HCT116 (cell line): ENCODE measurements at regions not wholly inside any gene's neighbourhood (a gene's known extent, or its start where the extent isn't known, plus 50 kb on each side); places are given as distances from the start of the nearest gene placed in this dataset.

Experiments
- ATF3 ChIP-seq: IDR thresholded peaks from 2 replicates; pipeline ENCODE4 v1.6.1; 2012
- CBX3 ChIP-seq: IDR thresholded peaks from 2 replicates; pipeline ENCODE4 v1.6.1; 2012; ENCODE audit warnings: low read depth
- EGR1 ChIP-seq: IDR thresholded peaks from 2 replicates; pipeline ENCODE4 v1.6.1; 2012; ENCODE audit warnings: low read depth
- EZH2 ChIP-seq: fragments of 200-600 bp; sonication (generic); IDR thresholded peaks from 2 replicates; pipeline ENCODE4 v1.6.1; 2017; ENCODE audit warnings: antibody characterized with exemption, mixed run types
- POLR2A ChIP-seq: IDR thresholded peaks from 2 replicates; pipeline ENCODE4 v1.7.0; 2011; ENCODE audit warnings: borderline replicate concordance; ENCODE audit not compliant: insufficient read depth, insufficient read length; ENCODE audit errors: extremely low read depth
- RAD21 ChIP-seq: IDR thresholded peaks from 2 replicates; pipeline ENCODE4 v1.6.1; 2012; ENCODE audit warnings: low read depth, mild to moderate bottlenecking
- TF ChIP-seq, protein P1 (sequence below), 3 experiments: fragments of 200-600 bp in 1 of 3; sonication (generic) in 1 of 3; IDR thresholded peaks in 2 of 3; conservative IDR thresholded peaks in 1 of 3; 2 replicates each; pipeline ENCODE4 v1.5.1; 2012 to 2017; ENCODE audit warnings: low read depth in 2 of 3, low read length in 2 of 3, antibody characterized with exemption in 1 of 3, borderline replicate concordance in 1 of 3, control low read depth in 1 of 3, mild to moderate bottlenecking in 1 of 3, mixed read lengths in 1 of 3, mixed run types in 1 of 3, moderate library complexity in 1 of 3; ENCODE audit not compliant: insufficient read depth in 1 of 3
- TF ChIP-seq, protein P2 (sequence below): IDR thresholded peaks from 2 replicates; pipeline ENCODE4 v1.6.1; 2012

DNA sequence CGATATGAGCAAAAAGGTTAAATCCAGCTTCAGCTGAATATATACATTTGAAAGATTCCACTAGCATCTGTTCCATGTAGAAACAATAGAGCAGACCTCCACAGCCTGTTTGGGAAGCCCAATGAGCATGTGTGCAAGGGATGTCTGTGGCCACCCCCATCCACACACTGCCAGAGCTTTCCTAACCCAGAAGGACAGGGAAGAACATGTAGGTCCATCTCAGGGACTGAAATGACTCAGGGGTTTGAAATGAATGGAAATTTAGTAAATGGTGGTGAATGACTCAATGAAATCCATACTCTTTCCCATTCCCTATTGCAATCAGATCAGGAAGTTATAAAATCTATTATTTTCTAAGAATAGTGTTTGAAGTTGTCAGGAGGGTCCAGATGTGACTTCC, 397.2 kb downstream of the DUSP10 start:
- TF ChIP-seq EGR1 = no peak
- TF ChIP-seq, protein P1, sequence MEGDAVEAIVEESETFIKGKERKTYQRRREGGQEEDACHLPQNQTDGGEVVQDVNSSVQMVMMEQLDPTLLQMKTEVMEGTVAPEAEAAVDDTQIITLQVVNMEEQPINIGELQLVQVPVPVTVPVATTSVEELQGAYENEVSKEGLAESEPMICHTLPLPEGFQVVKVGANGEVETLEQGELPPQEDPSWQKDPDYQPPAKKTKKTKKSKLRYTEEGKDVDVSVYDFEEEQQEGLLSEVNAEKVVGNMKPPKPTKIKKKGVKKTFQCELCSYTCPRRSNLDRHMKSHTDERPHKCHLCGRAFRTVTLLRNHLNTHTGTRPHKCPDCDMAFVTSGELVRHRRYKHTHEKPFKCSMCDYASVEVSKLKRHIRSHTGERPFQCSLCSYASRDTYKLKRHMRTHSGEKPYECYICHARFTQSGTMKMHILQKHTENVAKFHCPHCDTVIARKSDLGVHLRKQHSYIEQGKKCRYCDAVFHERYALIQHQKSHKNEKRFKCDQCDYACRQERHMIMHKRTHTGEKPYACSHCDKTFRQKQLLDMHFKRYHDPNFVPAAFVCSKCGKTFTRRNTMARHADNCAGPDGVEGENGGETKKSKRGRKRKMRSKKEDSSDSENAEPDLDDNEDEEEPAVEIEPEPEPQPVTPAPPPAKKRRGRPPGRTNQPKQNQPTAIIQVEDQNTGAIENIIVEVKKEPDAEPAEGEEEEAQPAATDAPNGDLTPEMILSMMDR (IDR thresholded peaks at IDR 0.05 in 2 of 3, conservative IDR thresholded peaks at IDR 0.05 in 1 of 3; ENCODE audit: borderline replicate concordance in 1 of 3, insufficient read depth in 1 of 3, low read depth in 2 of 3, low read length in 2 of 3) = no peak
- no peak for TF ChIP-seq POLR2A
- no peak for TF ChIP-seq ATF3
- no peak for TF ChIP-seq CBX3
- no peak for TF ChIP-seq RAD21
- no peak for TF ChIP-seq EZH2
- TF ChIP-seq, protein P2, sequence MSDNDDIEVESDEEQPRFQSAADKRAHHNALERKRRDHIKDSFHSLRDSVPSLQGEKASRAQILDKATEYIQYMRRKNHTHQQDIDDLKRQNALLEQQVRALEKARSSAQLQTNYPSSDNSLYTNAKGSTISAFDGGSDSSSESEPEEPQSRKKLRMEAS = no peak
